GM12878 (cell line): ENCODE measurements at regions not wholly inside any gene's neighbourhood (a gene's known extent, or its start where the extent isn't known, plus 50 kb on each side); places are given as distances from the start of the nearest gene placed in this dataset.

Source experiments
- ATAC-seq: fragments of 200-7000 bp; cut with Tn5 transposase; 3 replicates; pipeline ENCODE4 v1.9.1; 2020; ENCODE audit warnings: mild to moderate bottlenecking, moderate library complexity
- BruUV-seq: library from RNA; stranded (reverse); fragments of 400-500 nt; replicated peaks from 2 replicates; lab custom pipeline; 2021; lab: Mats Ljungman, UMichigan
- CTCF ChIA-PET: fragments of 300-600 bp; sonication (Branson Sonifier 250); formaldehyde crosslinking; extraction: SDS; loops from one replicate; lab custom pipeline; 2021; ENCODE audit warnings: inconsistent platforms; lab: Yijun Ruan, JAX
- POLR2A ChIA-PET: fragments of 350-600 bp; formaldehyde crosslinking; extraction: SDS; loops from one replicate; lab custom pipeline; 2021; ENCODE audit warnings: inconsistent platforms; lab: Charles Lee
- RAD21 ChIA-PET: fragments of 300-600 bp; sonication (Branson Sonifier 250); formaldehyde crosslinking; loops from one replicate; lab custom pipeline; 2023; ENCODE audit warnings: antibody characterized with exemption; ENCODE audit not compliant: unreplicated experiment; lab: Charles Lee
- SMC1A ChIA-PET: fragments of 300-600 bp; sonication (Branson Sonifier 250); formaldehyde crosslinking; loops from one replicate; lab custom pipeline; 2023; ENCODE audit not compliant: unreplicated experiment, uncharacterized antibody; lab: Charles Lee
- DNase-seq: peaks from one replicate; pipeline ENCODE4 v3.0.0-alpha.2; 2011; ENCODE audit warnings: low read depth, low spot score
- FAIRE-seq: peaks from 3 replicates; lab custom pipeline; 2011; peaks lifted over from hg19 to GRCh38; lab: Jason Lieb, UNC
- H2AFZ ChIP-seq: 2 replicates; pipeline ENCODE4 v1.6.0; 2011; ENCODE audit warnings: low read depth, low read length, control low read depth; ENCODE audit not compliant: control insufficient read depth
- H3K27ac ChIP-seq: 2 replicates; pipeline ENCODE4 v1.5.1; 2011; ENCODE audit warnings: control low read depth; ENCODE audit not compliant: control insufficient read depth, insufficient read depth
- H3K27me3 ChIP-seq, 2 experiments: replicated peaks in 1 of 2; 2 replicates each; pipeline versions ENCODE4 v1.6.0 to v1.6.1; 2011; ENCODE audit warnings: low read length in 1 of 2; ENCODE audit not compliant: control insufficient read depth in 2 of 2, insufficient read depth in 2 of 2
- H3K36me3 ChIP-seq, 2 experiments: 2 replicates each; pipeline ENCODE4 v1.5.1; 2011; ENCODE audit warnings: low read length in 1 of 2; ENCODE audit not compliant: control insufficient read depth in 2 of 2, insufficient read depth in 2 of 2
- H3K4me1 ChIP-seq: 2 replicates; pipeline ENCODE4 v1.6.1; 2011; ENCODE audit warnings: mild to moderate bottlenecking, low read length, moderate library complexity, mixed read lengths; ENCODE audit not compliant: control insufficient read depth, insufficient read depth
- H3K4me2 ChIP-seq: 2 replicates; pipeline ENCODE4 v1.6.0; 2011; ENCODE audit warnings: control low read depth; ENCODE audit not compliant: control insufficient read depth, insufficient read depth
- H3K4me3 ChIP-seq: fragments of 200-600 bp; sonication (generic); 2 replicates; pipeline ENCODE4 v1.5.1; 2016
- H3K79me2 ChIP-seq: 2 replicates; pipeline ENCODE4 v1.6.0; 2011; ENCODE audit warnings: low read length; ENCODE audit not compliant: control insufficient read depth, insufficient read depth
- H3K9ac ChIP-seq: 2 replicates; pipeline ENCODE4 v1.8.0; 2011; ENCODE audit warnings: low read length, control low read depth, mixed read lengths; ENCODE audit not compliant: control insufficient read depth, insufficient read depth
- H3K9me3 ChIP-seq: replicated peaks from 3 replicates; pipeline ENCODE4 v1.5.1; 2011; ENCODE audit warnings: mild to moderate bottlenecking, low read length; ENCODE audit not compliant: control insufficient read depth, insufficient read depth
- H4K20me1 ChIP-seq: 2 replicates; pipeline ENCODE4 v1.6.0; 2011; ENCODE audit not compliant: control insufficient read depth, insufficient read depth
- BMI1 ChIP-seq: fragments of 450-650 bp; IDR thresholded peaks from 2 replicates; pipeline ENCODE4 v1.6.1; 2016; ENCODE audit warnings: mild to moderate bottlenecking, moderate library complexity, borderline replicate concordance
- CHD1 ChIP-seq: IDR thresholded peaks from 2 replicates; pipeline ENCODE4 v1.6.1; 2012; ENCODE audit warnings: low read depth, low read length, improper control_type of control experiment
- CHD4 ChIP-seq: fragments of 200-600 bp; sonication (generic); IDR thresholded peaks from 2 replicates; pipeline ENCODE4 v1.6.1; 2016; ENCODE audit warnings: mild to moderate bottlenecking
- E2F8 ChIP-seq: fragments of 450-650 bp; IDR thresholded peaks from 2 replicates; pipeline ENCODE4 v1.6.1; 2018; ENCODE audit warnings: mild to moderate bottlenecking, low read depth, moderate library complexity; ENCODE audit not compliant: partially characterized antibody
- EGR1 ChIP-seq, 2 experiments: IDR thresholded peaks; 1 replicate in 1 of 2; 2 replicates in 1 of 2; pipeline ENCODE4 v1.6.1; 2011 to 2012; ENCODE audit warnings: low read depth in 2 of 2, low read length in 2 of 2, borderline replicate concordance in 1 of 2, mild to moderate bottlenecking in 1 of 2, moderate library complexity in 1 of 2
- ESRRA ChIP-seq: IDR thresholded peaks from 2 replicates; pipeline ENCODE4 v1.6.1; 2012; ENCODE audit warnings: mild to moderate bottlenecking, low read length, improper control_type of control experiment
- KAT2A ChIP-seq: conservative IDR thresholded peaks from 2 replicates; pipeline ENCODE4 v1.6.1; 2011; ENCODE audit warnings: low read depth, low read length; ENCODE audit not compliant: control insufficient read depth
- MEF2A ChIP-seq: IDR thresholded peaks from 2 replicates; pipeline ENCODE4 v1.6.1; 2011; ENCODE audit warnings: low read depth, mild to moderate bottlenecking, low read length, moderate library complexity; ENCODE audit not compliant: insufficient read depth
- MTA2 ChIP-seq: fragments of 450-650 bp; IDR thresholded peaks from 2 replicates; pipeline ENCODE4 v1.6.1; 2016; ENCODE audit warnings: low read depth, mild to moderate bottlenecking, moderate library complexity
- MYC ChIP-seq: IDR thresholded peaks from 2 replicates; pipeline ENCODE4 v1.6.1; 2011; ENCODE audit warnings: mild to moderate bottlenecking, low read length, moderate library complexity, inconsistent platforms; ENCODE audit not compliant: insufficient read depth, insufficient replicate concordance, insufficient read length, severe bottlenecking
- NR2F1 ChIP-seq: fragments of 450-650 bp; conservative IDR thresholded peaks from 2 replicates; pipeline ENCODE4 v1.6.1; 2017; ENCODE audit warnings: mild to moderate bottlenecking
- POLR2AphosphoS2 ChIP-seq: IDR thresholded peaks from 2 replicates; pipeline ENCODE4 v1.6.1; 2011; ENCODE audit warnings: low read depth, mild to moderate bottlenecking, low read length, improper control_type of control experiment, moderate library complexity
- SRF ChIP-seq, 2 experiments: IDR thresholded peaks; 2 replicates each; pipeline ENCODE4 v1.6.1; 2011; ENCODE audit warnings: low read depth in 2 of 2, low read length in 2 of 2, mild to moderate bottlenecking in 1 of 2, moderate library complexity in 1 of 2
- ZNF24 ChIP-seq: fragments of 450-650 bp; IDR thresholded peaks from 2 replicates; pipeline ENCODE4 v1.6.1; 2017; ENCODE audit warnings: antibody characterized with exemption, mild to moderate bottlenecking
- ZSCAN29 ChIP-seq: fragments of 450-650 bp; IDR thresholded peaks from 2 replicates; pipeline ENCODE4 v1.6.1; 2017; ENCODE audit warnings: mild to moderate bottlenecking, moderate library complexity
- ZZZ3 ChIP-seq: IDR thresholded peaks from 2 replicates; pipeline ENCODE4 v1.6.1; 2011; ENCODE audit warnings: low read depth; ENCODE audit not compliant: control insufficient read depth, insufficient read length
- in situ Hi-C: fragments of 300-500 bp; cut with MboI; formaldehyde crosslinking; loops from 9 replicates; pipeline ENCODE4 v1.14.3; 2018; ENCODE audit warnings: mixed read lengths
- intact Hi-C: fragments of 100-400 bp; cut with micrococcal nuclease; formaldehyde crosslinking; loops from one replicate; pipeline ENCODE4 v1.14.2; 2022; ENCODE audit not compliant: unreplicated experiment

GRCh38 chr7:33687625-33688024 lies 217.7 kb upstream of the BMPER start (continued):
- TF ChIP-seq E2F8, result no peak
- TF ChIP-seq ESRRA, result no peak
- no peak for TF ChIP-seq ZSCAN29
- no peak for TF ChIP-seq MTA2
- TF ChIP-seq NR2F1, result no peak
- TF ChIP-seq CHD4, result no peak
- TF ChIP-seq ZNF24, result no peak
- no peak for TF ChIP-seq KAT2A
- TF ChIP-seq ZZZ3, result no peak
- TF ChIP-seq, all 136 proteins: peak for 0

DNA sequence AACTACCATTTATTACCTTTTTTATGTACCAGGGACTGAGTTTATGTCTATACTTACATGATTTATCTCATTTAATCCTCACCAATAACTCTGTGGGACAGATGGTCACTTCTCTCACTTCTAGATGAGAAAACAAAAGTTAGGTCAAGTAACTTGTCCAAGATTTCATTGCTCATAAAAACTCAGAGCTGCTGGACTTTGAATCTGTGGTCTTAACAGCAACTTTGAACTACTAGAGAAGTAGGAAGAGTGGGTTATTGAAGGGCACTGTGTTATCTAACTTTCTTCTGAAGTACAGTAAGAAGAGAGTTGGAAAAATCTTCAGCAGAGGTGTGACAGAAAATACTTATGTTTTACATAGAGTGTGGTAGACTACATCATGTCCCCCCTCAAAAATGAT lies 214.2 kb upstream of the BMPER start:
- Histone ChIP-seq H3K79me2 (no peaks in the 10 kb centered on the region), H3K27me3 (no peaks in the 10 kb centered on the region), H3K9me3 (no peaks in the 10 kb centered on the region; the same call in 2 of the 3 replicates), H3K4me1 (no peaks in the 10 kb centered on the region), H3K36me3 (no peaks in the 10 kb centered on the region), H4K20me1 (no peaks in the 10 kb centered on the region), H3K4me3 (no peak overlapping the region), H3K9ac (no peak overlapping the region), H3K4me2 (no peak overlapping the region), H3K27ac (no peak overlapping the region), H2AFZ (no peak overlapping the region)
- ChIA-PET SMC1A (no interaction called here), RAD21 (no interaction called here), CTCF (no interaction called here), POLR2A (no interaction called here)
- intact Hi-C loops, result no loop called here
- no TSS peak for BruUV-seq
- no peak for ATAC-seq
- TF ChIP-seq EGR1 (IDR thresholded peaks at IDR 0.05; ENCODE audit: borderline replicate concordance in 1 of 2, low read depth in 2 of 2, low read length in 2 of 2) (no peak), MEF2A (no peak), POLR2AphosphoS2 (no peak), CHD1 (no peak), MYC (no peak), SRF (IDR thresholded peaks at IDR 0.05; ENCODE audit: low read depth in 2 of 2, low read length in 2 of 2) (no peak), BMI1 (no peak)
- no peak for DNase-seq
- no peak for FAIRE-seq
- in situ Hi-C loops, result no loop called here
